ENCODE measurements at regions not wholly inside any gene's neighbourhood (a gene's known extent, or its start where the extent isn't known, plus 50 kb on each side); places are given as distances from the start of the nearest gene placed in this dataset.

GRCh38 chr16:55389426-55390073 lies 65.5 kb downstream of the IRX6 start:
- H3K79me2 ChIP-seq (ENCODE audit: control insufficient read depth, insufficient read depth, low read length), result no peaks in the 10 kb centered on the region
- no peak overlapping the region for H2AFZ ChIP-seq (ENCODE audit: low read depth, low read length)
- DNase-seq (ENCODE audit: low read depth, low spot score), result no peak
- TF ChIP-seq GATA2 (IDR thresholded peaks at IDR 0.05; ENCODE audit: insufficient read depth, insufficient read length, low read depth, low read length), result no peak
- no peak for TF ChIP-seq POLR2A (IDR thresholded peaks at IDR 0.05; ENCODE audit: low read depth, low read length)
- TF ChIP-seq POLR2AphosphoS5 (IDR thresholded peaks at IDR 0.05; ENCODE audit: insufficient read depth, low read depth, low read length), result no peak
- TF ChIP-seq EZH2 (IDR thresholded peaks at IDR 0.05; ENCODE audit: borderline replicate concordance, low read depth, low read length, severe bottlenecking), result no peak
- TF ChIP-seq MAX (IDR thresholded peaks at IDR 0.05; ENCODE audit: insufficient read depth, insufficient read length), result no peak
- TF ChIP-seq JUN (IDR thresholded peaks at IDR 0.05; ENCODE audit: borderline replicate concordance, insufficient read depth, insufficient read length, low read depth), result no peak
- TF ChIP-seq, protein P1, sequence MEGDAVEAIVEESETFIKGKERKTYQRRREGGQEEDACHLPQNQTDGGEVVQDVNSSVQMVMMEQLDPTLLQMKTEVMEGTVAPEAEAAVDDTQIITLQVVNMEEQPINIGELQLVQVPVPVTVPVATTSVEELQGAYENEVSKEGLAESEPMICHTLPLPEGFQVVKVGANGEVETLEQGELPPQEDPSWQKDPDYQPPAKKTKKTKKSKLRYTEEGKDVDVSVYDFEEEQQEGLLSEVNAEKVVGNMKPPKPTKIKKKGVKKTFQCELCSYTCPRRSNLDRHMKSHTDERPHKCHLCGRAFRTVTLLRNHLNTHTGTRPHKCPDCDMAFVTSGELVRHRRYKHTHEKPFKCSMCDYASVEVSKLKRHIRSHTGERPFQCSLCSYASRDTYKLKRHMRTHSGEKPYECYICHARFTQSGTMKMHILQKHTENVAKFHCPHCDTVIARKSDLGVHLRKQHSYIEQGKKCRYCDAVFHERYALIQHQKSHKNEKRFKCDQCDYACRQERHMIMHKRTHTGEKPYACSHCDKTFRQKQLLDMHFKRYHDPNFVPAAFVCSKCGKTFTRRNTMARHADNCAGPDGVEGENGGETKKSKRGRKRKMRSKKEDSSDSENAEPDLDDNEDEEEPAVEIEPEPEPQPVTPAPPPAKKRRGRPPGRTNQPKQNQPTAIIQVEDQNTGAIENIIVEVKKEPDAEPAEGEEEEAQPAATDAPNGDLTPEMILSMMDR (IDR thresholded peaks at IDR 0.05; ENCODE audit: extremely low read depth in 1 of 2, insufficient read depth in 1 of 2, low read depth in 1 of 2, low read length in 2 of 2), result no peak
- no peak for TF ChIP-seq MYC (IDR thresholded peaks at IDR 0.05; ENCODE audit: low read depth, low read length)
- TF ChIP-seq FOS (IDR thresholded peaks at IDR 0.05; ENCODE audit: borderline replicate concordance, insufficient read depth, low read length), result no peak
- no TSS peak for BruUV-seq (replicated peaks)
- no peaks in the 10 kb centered on the region for H3K9me1 ChIP-seq (replicated peaks; ENCODE audit: control insufficient read depth, extremely low read depth, insufficient read depth, low read length)
- H3K4me3 ChIP-seq (replicated peaks in 1 of 3; ENCODE audit: insufficient read depth in 1 of 3, low read depth in 1 of 3, low read length in 3 of 3), result no peak overlapping the region
- no peak overlapping the region for H3K27ac ChIP-seq (ENCODE audit: insufficient read depth, low read depth, low read length)
- ChIA-PET POLR2A (no interaction called here), CTCF (no interaction called here)
- no peak overlapping the region for H3K9ac ChIP-seq (replicated peaks; ENCODE audit: extremely low read depth, insufficient read depth, low read length)
- H3K36me3 ChIP-seq (ENCODE audit: control insufficient read depth in 2 of 2, extremely low read depth in 1 of 2, insufficient read depth in 2 of 2, low read length in 2 of 2), result no peaks in the 10 kb centered on the region
- H3K27me3 ChIP-seq (ENCODE audit: control insufficient read depth in 2 of 2, insufficient read depth in 2 of 2, low read length in 2 of 2), result no peaks in the 10 kb centered on the region
- H3K4me1 ChIP-seq (ENCODE audit: control insufficient read depth, extremely low read depth, insufficient read depth, low read length), result no peaks in the 10 kb centered on the region
- intact Hi-C loops (cut with micrococcal nuclease) (no loop called here), dilution Hi-C loops (cut with MboI; ENCODE audit: extremely low pct_ligation_motif_present, low sequenced_read_pairs) (no loop called here)
- no peaks in the 10 kb centered on the region for H3K9me3 ChIP-seq (replicated peaks; ENCODE audit: control insufficient read depth, insufficient read depth, low read length)
- H4K20me1 ChIP-seq (replicated peaks; ENCODE audit: control insufficient read depth, extremely low read depth, insufficient read depth, low read length), result no peaks in the 10 kb centered on the region
- no peak overlapping the region for H3K4me2 ChIP-seq (ENCODE audit: insufficient read depth, low read length)
- no peak for FAIRE-seq
